GM06990 (cell line): ENCODE measurements at regions not wholly inside any gene's neighbourhood (a gene's known extent, or its start where the extent isn't known, plus 50 kb on each side); places are given as distances from the start of the nearest gene placed in this dataset.
"Not testable (repeated sequence)": the region's sequence is repeated elsewhere in the genome, so short reads cannot be mapped to it uniquely, and the experiment has no call there.

Experiments used
- DNase-seq: peaks from one replicate; pipeline ENCODE4 v3.0.0-alpha.2; 2011; ENCODE audit not compliant: insufficient read length; ENCODE audit errors: extremely low read depth
- H3K27me3 ChIP-seq: replicated peaks from 2 replicates; pipeline ENCODE4 v1.6.0; 2011; ENCODE audit warnings: low read length; ENCODE audit not compliant: control insufficient read depth, insufficient read depth
- H3K36me3 ChIP-seq: 2 replicates; pipeline ENCODE4 v1.5.1; 2011; ENCODE audit warnings: low read length; ENCODE audit not compliant: control insufficient read depth, insufficient read depth
- H3K4me3 ChIP-seq: replicated peaks from 2 replicates; pipeline ENCODE4 v1.5.1; 2011; ENCODE audit warnings: low read depth, mild to moderate bottlenecking, control low read depth, low read length
- CTCF ChIP-seq: IDR thresholded peaks from 2 replicates; pipeline ENCODE4 v1.5.1; 2011; ENCODE audit warnings: low read length, control low read depth, mild to moderate bottlenecking, inconsistent platforms; ENCODE audit not compliant: insufficient read depth, poor library complexity, severe bottlenecking

- no peaks in the 10 kb centered on the region for H3K27me3 ChIP-seq
- DNase-seq = no peak
- TF ChIP-seq CTCF = no peak
- H3K36me3 ChIP-seq = no peaks in the 10 kb centered on the region
- H3K4me3 ChIP-seq = no peak overlapping the region
Observed at GRCh38 chr3:198096015-198096414, 136.0 kb downstream of the LMLN start.

DNA sequence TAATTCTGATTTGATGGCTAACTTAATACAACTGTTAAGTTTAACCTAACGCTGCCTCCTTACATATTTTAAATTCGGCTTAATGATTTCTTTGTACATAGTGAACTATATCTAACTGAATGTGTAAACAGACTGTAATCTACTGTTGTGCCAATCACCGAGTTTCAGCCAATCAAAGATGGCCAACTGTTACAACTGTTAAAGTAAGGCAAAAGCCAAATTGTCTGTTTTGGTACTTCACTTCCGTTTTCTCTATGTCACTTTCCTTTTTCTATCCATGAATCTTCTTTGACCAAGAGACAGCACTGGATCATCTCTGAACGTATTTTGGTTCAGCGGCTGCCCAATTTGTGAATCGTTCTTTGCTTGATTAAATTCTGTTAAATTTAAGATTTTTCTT, 137.0 kb downstream of the LMLN start:
- DNase-seq = no peak
- Histone ChIP-seq H3K27me3 (no peaks in the 10 kb centered on the region), H3K36me3 (no peaks in the 10 kb centered on the region), H3K4me3 (no peak overlapping the region)
- no peak for TF ChIP-seq CTCF

DNA sequence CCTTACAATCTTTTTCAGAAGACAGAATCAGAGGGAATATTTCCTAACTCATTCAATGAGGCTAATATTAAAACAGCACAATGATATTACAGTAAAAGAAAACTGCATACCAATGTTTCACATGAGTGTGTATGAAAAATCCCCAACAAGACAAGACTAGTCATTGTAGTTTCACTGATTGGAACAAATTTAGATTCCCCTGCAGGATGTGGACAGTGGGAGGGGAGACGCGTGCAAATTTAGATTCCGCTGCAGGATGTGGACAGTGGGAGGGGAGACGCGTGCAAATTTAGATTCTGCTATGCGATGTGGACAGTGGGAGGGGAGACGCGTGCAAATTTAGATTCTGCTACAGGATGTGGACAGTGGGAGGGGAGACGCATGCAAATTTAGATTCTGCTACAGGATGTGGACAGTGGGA, 138.7 kb downstream of the LMLN start:
- H3K36me3 ChIP-seq, DNase-seq, H3K4me3 ChIP-seq, H3K27me3 ChIP-seq: not testable (repeated sequence)

DNA sequence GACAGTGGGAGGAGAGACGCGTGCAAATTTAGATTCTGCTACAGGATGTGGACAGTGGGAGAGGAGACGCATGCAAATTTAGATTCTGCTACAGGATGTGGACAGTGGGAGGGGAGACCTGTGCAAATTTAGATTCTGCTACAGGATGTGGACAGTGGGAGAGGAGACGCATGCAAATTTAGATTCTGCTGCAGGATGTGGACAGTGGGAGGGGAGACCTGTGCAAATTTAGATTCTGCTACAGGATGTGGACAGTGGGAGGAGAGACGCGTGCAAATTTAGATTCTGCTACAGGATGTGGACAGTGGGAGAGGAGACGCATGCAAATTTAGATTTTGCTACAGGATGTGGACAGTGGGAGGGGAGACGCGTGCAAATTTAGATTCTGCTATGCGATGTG, 143.1 kb downstream of the LMLN start:
- H3K27me3 ChIP-seq, DNase-seq, H3K4me3 ChIP-seq, H3K36me3 ChIP-seq: not testable (repeated sequence)

GRCh38 chr3:198106265-198106664, 146.2 kb downstream of the LMLN start:
- Histone ChIP-seq H3K36me3 (no peaks in the 10 kb centered on the region), H3K4me3 (no peak overlapping the region), H3K27me3 (no peaks in the 10 kb centered on the region; the same call in 1 of the 2 replicates)
- DNase-seq = no peak
- no peak for TF ChIP-seq CTCF

GRCh38 chr3:198107840-198108734, 148.1 kb downstream of the LMLN start:
- no peak for TF ChIP-seq CTCF
- no peaks in the 10 kb centered on the region; the same call in 1 of the 2 replicates for H3K27me3 ChIP-seq
- H3K4me3 ChIP-seq = no peak overlapping the region
- no peaks in the 10 kb centered on the region for H3K36me3 ChIP-seq
- no peak for DNase-seq
